IMR-90 (cell line): ENCODE measurements at regions not wholly inside any gene's neighbourhood (a gene's known extent, or its start where the extent isn't known, plus 50 kb on each side); places are given as distances from the start of the nearest gene placed in this dataset.

ENCODE experiments used
- ATAC-seq: fragments of 200-7000 bp; cut with Tn5 transposase; 2 replicates; pipeline ENCODE4 v1.9.1; 2020; ENCODE audit warnings: low read depth, mild to moderate bottlenecking, moderate library complexity
- BruUV-seq: library from RNA; stranded (reverse); fragments of 400-500 nt; replicated peaks from 2 replicates; lab custom pipeline; 2021; lab: Mats Ljungman, UMichigan
- CTCF ChIA-PET: fragments of 300-600 bp; formaldehyde crosslinking; extraction: SDS; loops from one replicate; lab custom pipeline; 2021; ENCODE audit warnings: antibody characterized with exemption; lab: Yijun Ruan, JAX
- POLR2A ChIA-PET: fragments of 300-600 bp; sonication (Branson Sonifier 250); formaldehyde crosslinking; loops from one replicate; lab custom pipeline; 2022; ENCODE audit warnings: antibody characterized with exemption; ENCODE audit not compliant: unreplicated experiment; lab: Charles Lee
- DNase-seq: peaks from one replicate; pipeline ENCODE4 v3.0.0; 2013
- H2AFZ ChIP-seq: replicated peaks from 2 replicates; pipeline ENCODE3; 2013; ENCODE audit warnings: low read length, mild to moderate bottlenecking; ENCODE audit not compliant: poor library complexity
- H2AK5ac ChIP-seq: 2 replicates; pipeline ENCODE4 v1.6.1; 2013; ENCODE audit warnings: low read depth, low read length, inconsistent platforms
- H2AK9ac ChIP-seq: replicated peaks from 2 replicates; pipeline ENCODE3; 2013; ENCODE audit warnings: mild to moderate bottlenecking, low read depth, low read length, moderate library complexity; ENCODE audit not compliant: poor library complexity
- H2BK120ac ChIP-seq: 2 replicates; pipeline ENCODE4 v1.6.1; 2013; ENCODE audit warnings: low read depth, low read length, inconsistent platforms
- H2BK15ac ChIP-seq: 3 replicates; pipeline ENCODE4 v1.6.1; 2013; ENCODE audit warnings: low read depth, low read length, inconsistent platforms
- H2BK20ac ChIP-seq: 2 replicates; pipeline ENCODE4 v1.6.1; 2013; ENCODE audit warnings: low read depth, mild to moderate bottlenecking, inconsistent platforms, low read length, moderate library complexity
- H2BK5ac ChIP-seq: 2 replicates; pipeline ENCODE4 v1.6.1; 2013; ENCODE audit warnings: mild to moderate bottlenecking, low read depth, low read length, inconsistent platforms; ENCODE audit not compliant: poor library complexity, severe bottlenecking
- H3K14ac ChIP-seq: replicated peaks from 2 replicates; pipeline ENCODE4 v1.6.1; 2013; ENCODE audit warnings: low read depth, low read length, inconsistent platforms
- H3K18ac ChIP-seq: 2 replicates; pipeline ENCODE4 v1.6.1; 2013; ENCODE audit warnings: low read depth, low read length, control low read depth
- H3K23ac ChIP-seq: 2 replicates; pipeline ENCODE4 v1.6.1; 2013; ENCODE audit warnings: low read depth, low read length, inconsistent platforms
- H3K27ac ChIP-seq: 2 replicates; pipeline ENCODE4 v1.5.1; 2013; ENCODE audit warnings: mild to moderate bottlenecking, control low read depth, low read length; ENCODE audit not compliant: insufficient read depth
- H3K27me3 ChIP-seq: 2 replicates; pipeline ENCODE4 v1.6.1; 2013; ENCODE audit warnings: low read length; ENCODE audit not compliant: control insufficient read depth, insufficient read depth
- H3K36me3 ChIP-seq: 2 replicates; pipeline ENCODE4 v1.6.1; 2013; ENCODE audit warnings: low read length, mixed read lengths; ENCODE audit not compliant: control insufficient read depth, insufficient read depth
- H3K4ac ChIP-seq: 2 replicates; pipeline ENCODE4 v1.6.1; 2013; ENCODE audit warnings: low read depth, low read length, inconsistent platforms
- H3K4me1 ChIP-seq: 2 replicates; pipeline ENCODE4 v1.6.1; 2013; ENCODE audit warnings: low read length, mixed read lengths; ENCODE audit not compliant: control insufficient read depth, insufficient read depth
- H3K4me2 ChIP-seq: 2 replicates; pipeline ENCODE4 v1.6.1; 2013; ENCODE audit warnings: low read depth, mild to moderate bottlenecking, control low read depth, low read length, moderate library complexity
- H3K4me3 ChIP-seq: 2 replicates; pipeline ENCODE4 v1.5.1; 2013; ENCODE audit warnings: low read depth, mild to moderate bottlenecking, control low read depth, low read length, moderate library complexity; ENCODE audit not compliant: insufficient read depth
- H3K56ac ChIP-seq: 2 replicates; pipeline ENCODE4 v1.6.1; 2013; ENCODE audit warnings: low read length, inconsistent platforms; ENCODE audit not compliant: insufficient read depth; ENCODE audit errors: extremely low read depth
- H3K79me1 ChIP-seq, 2 experiments: 2 replicates each; pipeline ENCODE4 v1.6.1; 2013; ENCODE audit warnings: low read length in 2 of 2, inconsistent platforms in 1 of 2, low read depth in 1 of 2
- H3K9ac ChIP-seq: 2 replicates; pipeline ENCODE4 v1.6.1; 2013; ENCODE audit warnings: low read depth, low read length, control low read depth
- H3K9me1 ChIP-seq: 2 replicates; pipeline ENCODE4 v1.6.1; 2013; ENCODE audit warnings: low read length, inconsistent platforms; ENCODE audit not compliant: insufficient read depth
- H3K9me3 ChIP-seq: 2 replicates; pipeline ENCODE4 v1.6.1; 2013; ENCODE audit warnings: low read length; ENCODE audit not compliant: control insufficient read depth, insufficient read depth
- H4K20me1 ChIP-seq: 2 replicates; pipeline ENCODE4 v1.6.1; 2013; ENCODE audit warnings: low read length, inconsistent platforms; ENCODE audit not compliant: insufficient read depth
- H4K5ac ChIP-seq: 2 replicates; pipeline ENCODE4 v1.6.1; 2013; ENCODE audit warnings: mild to moderate bottlenecking, low read depth, low read length, control low read depth
- H4K8ac ChIP-seq, 2 experiments: 2 replicates each; pipeline ENCODE4 v1.6.1; 2013; ENCODE audit warnings: low read depth in 2 of 2, low read length in 2 of 2, control low read depth in 1 of 2, inconsistent platforms in 1 of 2
- H4K91ac ChIP-seq: 2 replicates; pipeline ENCODE4 v1.6.1; 2013; ENCODE audit warnings: low read depth, low read length, inconsistent platforms; ENCODE audit not compliant: insufficient read depth
- BHLHE40 ChIP-seq: fragments of 150-350 bp; IDR thresholded peaks from 2 replicates; pipeline ENCODE4 v1.6.1; 2016; ENCODE audit warnings: mild to moderate bottlenecking, low read depth, low read length
- CEBPB ChIP-seq: IDR thresholded peaks from 2 replicates; pipeline ENCODE4 v1.6.1; 2012; ENCODE audit warnings: low read depth, low read length, improper control_type of control experiment
- CHD1 ChIP-seq: IDR thresholded peaks from 2 replicates; pipeline ENCODE4 v1.6.1; 2012; ENCODE audit warnings: low read depth, low read length, improper control_type of control experiment
- FOS ChIP-seq: fragments of 150-350 bp; IDR thresholded peaks from 2 replicates; pipeline ENCODE4 v1.6.1; 2016; ENCODE audit warnings: low read depth, low read length
- MAFK ChIP-seq: IDR thresholded peaks from 2 replicates; pipeline ENCODE4 v1.6.1; 2012; ENCODE audit warnings: low read depth, low read length, improper control_type of control experiment
- MAZ ChIP-seq: IDR thresholded peaks from 2 replicates; pipeline ENCODE4 v1.6.1; 2012; ENCODE audit warnings: low read depth, mild to moderate bottlenecking, low read length, improper control_type of control experiment, moderate library complexity, borderline replicate concordance
- MXI1 ChIP-seq: IDR thresholded peaks from 2 replicates; pipeline ENCODE4 v1.6.1; 2012; ENCODE audit warnings: low read depth, mild to moderate bottlenecking, low read length, moderate library complexity, borderline replicate concordance
- NFE2L2 ChIP-seq: fragments of 150-350 bp; IDR thresholded peaks from 2 replicates; pipeline ENCODE4 v1.6.1; 2016; ENCODE audit warnings: low read depth, mild to moderate bottlenecking, low read length
- POLR2A ChIP-seq: IDR thresholded peaks from 2 replicates; pipeline ENCODE4 v1.6.1; 2012; ENCODE audit warnings: mild to moderate bottlenecking, low read depth, low read length
- RAD21 ChIP-seq: IDR thresholded peaks from 2 replicates; pipeline ENCODE4 v1.6.1; 2012; ENCODE audit warnings: low read length, improper control_type of control experiment
- RCOR1 ChIP-seq: IDR thresholded peaks from 2 replicates; pipeline ENCODE4 v1.6.1; 2012; ENCODE audit warnings: mild to moderate bottlenecking, low read length, improper control_type of control experiment; ENCODE audit not compliant: insufficient replicate concordance
- RFX5 ChIP-seq: IDR thresholded peaks from 2 replicates; pipeline ENCODE4 v1.8.0; 2012; ENCODE audit warnings: low read depth, mild to moderate bottlenecking, low read length, moderate library complexity
- SMC3 ChIP-seq: fragments of 150-350 bp; IDR thresholded peaks from 2 replicates; pipeline ENCODE4 v1.6.1; 2016; ENCODE audit warnings: low read depth, mild to moderate bottlenecking, antibody characterized with exemption, low read length, moderate library complexity
- WGBS, 2 experiments: methylation state at CpG; one replicate each; pipeline versions ENCODE4 v1.1.5 to v1.1.7; 2013; ENCODE audit warnings: missing lambda C conversion rate in 2 of 2; ENCODE audit not compliant: insufficient read length in 1 of 2; ENCODE audit errors: extremely low coverage in 2 of 2; 5-methylcytosine and 5-hydroxymethylcytosine counted together
- dilution Hi-C: fragments of 300-500 bp; cut with HindIII; formaldehyde crosslinking; loops from one replicate; pipeline ENCODE4 v1.14.3; 2018; ENCODE audit warnings: low sequenced_read_pairs; ENCODE audit not compliant: unreplicated experiment
- in situ Hi-C: fragments of 300-500 bp; cut with MboI; formaldehyde crosslinking; loops from 3 replicates; pipeline ENCODE4 v1.14.3; 2019; ENCODE audit warnings: low sequenced_read_pairs, inconsistent platforms, mixed read lengths
- intact Hi-C: fragments of 100-400 bp; cut with micrococcal nuclease; formaldehyde crosslinking; loops from 2 replicates; pipeline ENCODE4 v1.10.0; 2022
- TF ChIP-seq, protein P1 (sequence below): fragments of 150-350 bp; IDR thresholded peaks from 2 replicates; pipeline ENCODE4 v1.6.1; 2017; ENCODE audit warnings: mild to moderate bottlenecking, antibody characterized with exemption, low read length, low read depth
- TF ChIP-seq, protein P2 (sequence below): conservative IDR thresholded peaks from 2 replicates; pipeline ENCODE4 v1.5.1; 2012; ENCODE audit warnings: mild to moderate bottlenecking, low read depth, low read length, improper control_type of control experiment
- TF ChIP-seq, protein P3 (sequence below): fragments of 150-350 bp; IDR thresholded peaks from 2 replicates; pipeline ENCODE4 v1.6.1; 2016; ENCODE audit warnings: low read depth, mild to moderate bottlenecking, low read length, moderate library complexity, borderline replicate concordance

DNA sequence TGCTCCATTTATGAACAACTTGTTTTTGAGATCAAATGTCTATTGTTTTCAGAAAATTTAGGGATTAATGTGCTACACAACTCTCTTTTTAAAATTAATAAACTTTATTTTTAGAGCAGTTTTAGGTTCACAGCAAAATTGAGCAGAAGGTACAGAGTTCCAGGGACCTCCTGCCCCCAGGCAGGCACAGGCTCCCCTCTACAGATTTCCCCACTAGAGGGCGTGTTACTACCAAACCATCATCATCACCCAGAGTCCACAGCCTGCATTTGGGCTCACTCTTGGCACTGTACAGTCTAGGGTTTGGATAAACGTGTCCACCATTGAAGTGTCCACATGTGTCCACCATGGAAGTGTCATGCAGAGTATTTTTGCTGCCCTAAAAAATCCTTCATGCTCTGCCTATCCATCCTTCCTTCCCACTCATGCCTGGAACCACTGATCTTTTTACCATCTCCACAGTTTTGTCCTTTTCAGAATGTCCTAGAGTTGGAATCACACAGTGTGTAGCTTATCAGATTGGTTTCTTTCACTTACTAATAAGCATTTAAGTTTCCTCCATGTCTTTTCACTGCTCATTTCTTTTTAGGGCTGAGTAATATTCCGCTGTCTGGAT is 61.7 kb downstream of the MRPL36 start:
- no peak overlapping the region; the same call in 1 of the 2 replicates for H3K56ac ChIP-seq
- H2AFZ ChIP-seq = no peak overlapping the region
- H4K8ac ChIP-seq = no peak overlapping the region
- no peak overlapping the region for H2BK5ac ChIP-seq
- H3K4me1 ChIP-seq = no peaks in the 10 kb centered on the region
- H3K9ac ChIP-seq = no peak overlapping the region
- peak; percentile 69 for ATAC-seq
- H3K14ac ChIP-seq = no peak overlapping the region
- dilution Hi-C loops = no loop called here
- H3K36me3 ChIP-seq = no peaks in the 10 kb centered on the region
- no peaks in the 10 kb centered on the region for H4K20me1 ChIP-seq
- H2BK120ac ChIP-seq = no peak overlapping the region
- no peak overlapping the region for H2BK20ac ChIP-seq
- no peak overlapping the region for H4K91ac ChIP-seq
- no peak overlapping the region for H3K4ac ChIP-seq
- in situ Hi-C loops = no loop called here
- ChIA-PET POLR2A (no interaction called here), CTCF (no interaction called here)
- no CpG with 5 or more reads among the region's 3 CpGs for WGBS, 2 experiments
- H2BK15ac ChIP-seq = no peak overlapping the region
- DNase-seq = peak; percentile 13
- no peak overlapping the region for H3K4me2 ChIP-seq
- intact Hi-C loops = no loop called here
- no peak overlapping the region for H3K23ac ChIP-seq
- H3K9me1 ChIP-seq = no peaks in the 10 kb centered on the region
- no peak overlapping the region for H2AK9ac ChIP-seq
- no peaks in the 10 kb centered on the region; the same call in 1 of the 2 replicates for H3K27me3 ChIP-seq
- no peaks in the 10 kb centered on the region for H3K79me1 ChIP-seq
- H3K18ac ChIP-seq = no peak overlapping the region
- TF ChIP-seq, protein P1, sequence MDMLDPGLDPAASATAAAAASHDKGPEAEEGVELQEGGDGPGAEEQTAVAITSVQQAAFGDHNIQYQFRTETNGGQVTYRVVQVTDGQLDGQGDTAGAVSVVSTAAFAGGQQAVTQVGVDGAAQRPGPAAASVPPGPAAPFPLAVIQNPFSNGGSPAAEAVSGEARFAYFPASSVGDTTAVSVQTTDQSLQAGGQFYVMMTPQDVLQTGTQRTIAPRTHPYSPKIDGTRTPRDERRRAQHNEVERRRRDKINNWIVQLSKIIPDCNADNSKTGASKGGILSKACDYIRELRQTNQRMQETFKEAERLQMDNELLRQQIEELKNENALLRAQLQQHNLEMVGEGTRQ = no peak
- TF ChIP-seq FOS (no peak), MAZ (no peak), MXI1 (no peak), BHLHE40 (no peak), NFE2L2 (no peak), CHD1 (no peak), MAFK (no peak), RAD21 (peak; percentile 36; the same call in 1 of the 2 replicates), RFX5 (no peak), CEBPB (no peak), RCOR1 (no peak), SMC3 (peak; percentile 19; the same call in 1 of the 2 replicates), POLR2A (no peak)
- TF ChIP-seq, protein P2, sequence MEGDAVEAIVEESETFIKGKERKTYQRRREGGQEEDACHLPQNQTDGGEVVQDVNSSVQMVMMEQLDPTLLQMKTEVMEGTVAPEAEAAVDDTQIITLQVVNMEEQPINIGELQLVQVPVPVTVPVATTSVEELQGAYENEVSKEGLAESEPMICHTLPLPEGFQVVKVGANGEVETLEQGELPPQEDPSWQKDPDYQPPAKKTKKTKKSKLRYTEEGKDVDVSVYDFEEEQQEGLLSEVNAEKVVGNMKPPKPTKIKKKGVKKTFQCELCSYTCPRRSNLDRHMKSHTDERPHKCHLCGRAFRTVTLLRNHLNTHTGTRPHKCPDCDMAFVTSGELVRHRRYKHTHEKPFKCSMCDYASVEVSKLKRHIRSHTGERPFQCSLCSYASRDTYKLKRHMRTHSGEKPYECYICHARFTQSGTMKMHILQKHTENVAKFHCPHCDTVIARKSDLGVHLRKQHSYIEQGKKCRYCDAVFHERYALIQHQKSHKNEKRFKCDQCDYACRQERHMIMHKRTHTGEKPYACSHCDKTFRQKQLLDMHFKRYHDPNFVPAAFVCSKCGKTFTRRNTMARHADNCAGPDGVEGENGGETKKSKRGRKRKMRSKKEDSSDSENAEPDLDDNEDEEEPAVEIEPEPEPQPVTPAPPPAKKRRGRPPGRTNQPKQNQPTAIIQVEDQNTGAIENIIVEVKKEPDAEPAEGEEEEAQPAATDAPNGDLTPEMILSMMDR = peak; percentile 47
- TF ChIP-seq, protein P3, sequence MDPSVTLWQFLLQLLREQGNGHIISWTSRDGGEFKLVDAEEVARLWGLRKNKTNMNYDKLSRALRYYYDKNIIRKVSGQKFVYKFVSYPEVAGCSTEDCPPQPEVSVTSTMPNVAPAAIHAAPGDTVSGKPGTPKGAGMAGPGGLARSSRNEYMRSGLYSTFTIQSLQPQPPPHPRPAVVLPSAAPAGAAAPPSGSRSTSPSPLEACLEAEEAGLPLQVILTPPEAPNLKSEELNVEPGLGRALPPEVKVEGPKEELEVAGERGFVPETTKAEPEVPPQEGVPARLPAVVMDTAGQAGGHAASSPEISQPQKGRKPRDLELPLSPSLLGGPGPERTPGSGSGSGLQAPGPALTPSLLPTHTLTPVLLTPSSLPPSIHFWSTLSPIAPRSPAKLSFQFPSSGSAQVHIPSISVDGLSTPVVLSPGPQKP = no peak
- H4K5ac ChIP-seq = no peak overlapping the region
- no peak overlapping the region for H2AK5ac ChIP-seq
- no peak overlapping the region for H3K27ac ChIP-seq
- no peaks in the 10 kb centered on the region for H3K9me3 ChIP-seq
- no peak overlapping the region for H3K4me3 ChIP-seq
- BruUV-seq = no TSS peak
